GM12891 (cell line): ENCODE measurements at regions not wholly inside any gene's neighbourhood (a gene's known extent, or its start where the extent isn't known, plus 50 kb on each side); places are given as distances from the start of the nearest gene placed in this dataset.

Experiments
- PAX5 ChIP-seq: IDR thresholded peaks from 2 replicates; pipeline ENCODE4 v1.6.1; 2011; ENCODE audit warnings: low read length, moderate library complexity, mild to moderate bottlenecking; ENCODE audit not compliant: insufficient read depth, severe bottlenecking
- POLR2A ChIP-seq: IDR thresholded peaks from 2 replicates; pipeline ENCODE4 v1.6.1; 2011; ENCODE audit warnings: low read depth, low read length, control low read depth
- POLR2AphosphoS5 ChIP-seq: IDR thresholded peaks from 2 replicates; pipeline ENCODE4 v1.6.1; 2011; ENCODE audit warnings: low read depth, low read length, control low read depth
- POU2F2 ChIP-seq: IDR thresholded peaks from 2 replicates; pipeline ENCODE4 v1.6.1; 2011; ENCODE audit warnings: low read depth, mild to moderate bottlenecking, control low read depth, low read length, moderate library complexity
- SPI1 ChIP-seq: IDR thresholded peaks from 2 replicates; pipeline ENCODE4 v1.6.1; 2011; ENCODE audit warnings: low read depth, low read length, control low read depth
- TAF1 ChIP-seq: IDR thresholded peaks from 2 replicates; pipeline ENCODE4 v1.6.1; 2011; ENCODE audit warnings: low read depth, low read length, control low read depth

DNA sequence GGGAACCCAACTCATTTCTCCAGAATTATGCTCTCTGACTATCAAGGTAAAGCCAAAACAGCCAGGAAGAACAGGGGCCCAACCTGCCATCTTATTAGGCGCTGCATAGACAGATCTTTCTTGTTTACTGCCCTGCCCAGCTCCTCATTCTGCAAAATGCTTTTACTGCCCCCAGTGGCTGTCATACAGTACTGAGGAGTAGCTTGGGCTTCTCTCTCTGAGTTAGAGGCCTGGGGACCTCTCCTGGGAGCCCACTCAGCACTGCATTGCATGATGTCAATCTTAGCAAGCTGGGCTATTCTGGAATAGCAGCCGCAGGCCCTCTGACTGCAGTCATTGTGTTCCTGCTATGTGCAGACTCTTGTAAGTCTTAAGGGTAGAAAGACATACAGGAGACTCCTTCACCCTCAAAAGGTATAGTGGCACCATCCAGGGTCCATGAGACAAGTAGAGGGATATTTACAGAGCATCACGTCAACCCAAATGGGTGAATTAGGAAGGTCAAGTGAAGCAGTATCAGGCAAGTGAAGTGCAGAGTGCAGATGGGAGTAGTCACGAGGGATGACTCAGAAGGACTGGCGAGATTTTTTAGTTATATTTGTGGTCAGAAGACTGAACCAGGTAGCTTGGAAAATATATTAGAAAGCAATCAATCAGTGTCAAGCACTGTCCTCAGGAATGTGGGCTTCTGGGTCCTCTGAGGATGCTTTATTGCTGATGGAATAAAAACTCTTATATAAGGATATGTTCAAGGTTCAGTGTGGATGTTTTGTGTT is 294.1 kb upstream of the SFRP2 start:
- TF ChIP-seq POLR2A (no peak), POLR2AphosphoS5 (no peak), TAF1 (no peak), SPI1 (no peak), POU2F2 (no peak), PAX5 (no peak)
